Osteoblast (primary cell): ENCODE measurements at regions not wholly inside any gene's neighbourhood (a gene's known extent, or its start where the extent isn't known, plus 50 kb on each side); places are given as distances from the start of the nearest gene placed in this dataset.

Source experiments
- DNase-seq: peaks from one replicate; pipeline ENCODE4 v3.0.0; 2011; ENCODE audit warnings: low spot score, mixed read lengths; ENCODE audit not compliant: insufficient read length; ENCODE audit errors: missing footprints
- H2AFZ ChIP-seq: 2 replicates; pipeline ENCODE4 v1.6.0; 2011; ENCODE audit warnings: mild to moderate bottlenecking, low read length
- H3K27ac ChIP-seq: 2 replicates; pipeline ENCODE4 v1.5.1; 2011; ENCODE audit warnings: mild to moderate bottlenecking, low read depth, low read length, moderate library complexity
- H3K27me3 ChIP-seq: 2 replicates; pipeline ENCODE4 v1.6.0; 2012; ENCODE audit warnings: mild to moderate bottlenecking, control low read depth, inconsistent platforms, low read length, moderate library complexity; ENCODE audit not compliant: insufficient read depth
- H3K36me3 ChIP-seq: 2 replicates; pipeline ENCODE4 v1.5.1; 2011; ENCODE audit warnings: mild to moderate bottlenecking, low read length, control low read depth, moderate library complexity; ENCODE audit not compliant: insufficient read depth
- H3K4me1 ChIP-seq: 2 replicates; pipeline ENCODE4 v1.5.1; 2011; ENCODE audit warnings: mild to moderate bottlenecking, low read length, control low read depth, moderate library complexity; ENCODE audit not compliant: insufficient read depth
- H3K4me2 ChIP-seq: 2 replicates; pipeline ENCODE4 v1.6.0; 2011; ENCODE audit warnings: mild to moderate bottlenecking, low read length; ENCODE audit not compliant: insufficient read depth
- H3K4me3 ChIP-seq: fragments of 200-600 bp; sonication (generic); 3 replicates; pipeline ENCODE4 v1.5.1; 2012; ENCODE audit warnings: mild to moderate bottlenecking, low read length, inconsistent platforms; ENCODE audit not compliant: insufficient read depth
- H3K79me2 ChIP-seq: 2 replicates; pipeline ENCODE4 v1.6.0; 2012; ENCODE audit warnings: mild to moderate bottlenecking, low read length, control low read depth, inconsistent platforms; ENCODE audit not compliant: insufficient read depth
- H3K9me3 ChIP-seq: 2 replicates; pipeline ENCODE4 v1.5.1; 2011; ENCODE audit warnings: low read depth, low read length, control low read depth
- H4K20me1 ChIP-seq: 2 replicates; pipeline ENCODE4 v1.6.0; 2012; ENCODE audit warnings: mild to moderate bottlenecking, low read length, control low read depth; ENCODE audit not compliant: insufficient read depth
- TF ChIP-seq, protein P1 (sequence below): IDR thresholded peaks from 2 replicates; pipeline ENCODE4 v1.5.1; 2011; ENCODE audit warnings: mild to moderate bottlenecking, low read depth, low read length, moderate library complexity; ENCODE audit errors: extremely low read depth

DNA sequence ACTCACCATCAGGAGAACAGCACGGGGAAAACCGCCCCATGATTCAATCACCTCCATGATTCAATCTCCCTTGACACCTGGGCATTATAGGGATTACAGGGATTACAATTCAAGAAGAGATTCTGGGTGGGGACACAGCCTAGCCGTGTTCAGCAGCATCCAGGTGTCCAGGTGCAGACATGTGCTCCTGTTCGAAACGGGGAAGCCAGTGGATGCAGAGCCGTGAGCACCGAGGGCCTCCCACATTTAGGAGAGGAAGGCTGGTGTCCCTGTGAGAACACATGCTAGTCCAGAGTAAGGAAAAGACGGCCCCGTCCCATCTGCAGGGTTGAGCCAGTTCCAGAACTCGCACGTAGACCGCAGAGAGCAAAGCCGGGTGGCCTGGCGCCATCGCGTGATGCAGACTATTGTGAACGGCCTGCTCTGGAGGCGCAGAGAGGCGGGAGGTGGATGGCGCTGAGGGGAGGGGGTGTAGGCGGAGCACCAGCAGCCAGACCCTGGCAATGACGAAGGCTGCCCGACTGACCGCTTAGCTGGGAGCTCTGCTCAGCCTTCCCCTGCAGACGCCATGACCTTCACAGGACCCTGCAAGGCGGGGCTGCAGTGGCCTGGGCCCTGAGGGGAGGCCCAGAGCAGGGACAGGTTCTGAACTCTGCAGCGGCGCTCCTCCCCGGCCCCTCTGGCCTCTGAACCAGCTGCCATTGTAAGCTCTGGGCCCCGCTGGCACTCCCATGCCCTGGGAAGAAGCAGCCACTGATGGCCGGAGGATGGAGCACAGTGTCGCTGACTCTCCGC is 141.6 kb upstream of the TCERG1L start:
- no peak overlapping the region for H2AFZ ChIP-seq

DNA sequence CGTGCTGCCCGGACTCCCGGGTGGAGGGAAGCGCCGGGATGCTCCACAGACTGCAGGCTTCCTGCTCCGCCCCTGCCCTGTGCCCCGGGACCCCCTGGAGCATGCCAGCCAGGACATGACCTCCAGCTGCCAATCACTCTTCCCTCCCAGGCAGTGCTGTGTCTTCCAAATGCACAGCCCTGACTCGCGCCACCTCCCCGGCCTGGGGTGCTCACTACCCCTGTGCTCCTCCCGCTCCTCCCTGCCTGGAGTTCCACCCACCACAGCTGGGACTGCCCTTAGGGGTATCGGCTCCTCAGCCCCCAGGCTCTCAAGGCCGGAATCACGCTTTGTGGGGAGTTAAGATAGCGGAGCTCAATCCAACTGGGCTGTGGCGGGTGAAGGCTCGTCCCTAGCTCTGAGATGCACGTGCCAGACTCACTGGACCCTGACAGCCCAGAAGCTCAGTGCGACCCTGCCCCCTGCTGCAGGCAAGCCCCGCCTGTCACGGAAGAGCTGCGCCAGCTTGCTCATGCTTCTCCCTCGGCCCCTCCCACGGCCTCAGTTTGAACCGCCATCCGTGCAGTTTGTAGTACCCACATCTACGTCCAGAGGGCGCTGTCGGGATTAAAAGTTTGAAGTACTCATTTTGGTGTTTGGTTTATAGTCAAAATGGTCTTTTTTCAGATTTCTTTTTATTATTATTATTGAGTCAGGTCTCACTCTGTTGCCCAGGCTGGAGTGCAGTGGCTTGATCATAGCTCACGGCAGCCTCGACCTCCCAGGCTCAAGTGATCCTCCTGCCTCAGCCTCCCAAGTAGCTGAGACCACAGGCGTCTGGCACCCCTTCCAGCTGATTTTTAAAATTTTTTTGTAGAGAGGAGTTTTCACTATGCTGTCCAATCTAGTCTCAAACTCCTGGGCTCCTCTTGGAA is 142.5 kb upstream of the TCERG1L start:
- TF ChIP-seq, protein P1, sequence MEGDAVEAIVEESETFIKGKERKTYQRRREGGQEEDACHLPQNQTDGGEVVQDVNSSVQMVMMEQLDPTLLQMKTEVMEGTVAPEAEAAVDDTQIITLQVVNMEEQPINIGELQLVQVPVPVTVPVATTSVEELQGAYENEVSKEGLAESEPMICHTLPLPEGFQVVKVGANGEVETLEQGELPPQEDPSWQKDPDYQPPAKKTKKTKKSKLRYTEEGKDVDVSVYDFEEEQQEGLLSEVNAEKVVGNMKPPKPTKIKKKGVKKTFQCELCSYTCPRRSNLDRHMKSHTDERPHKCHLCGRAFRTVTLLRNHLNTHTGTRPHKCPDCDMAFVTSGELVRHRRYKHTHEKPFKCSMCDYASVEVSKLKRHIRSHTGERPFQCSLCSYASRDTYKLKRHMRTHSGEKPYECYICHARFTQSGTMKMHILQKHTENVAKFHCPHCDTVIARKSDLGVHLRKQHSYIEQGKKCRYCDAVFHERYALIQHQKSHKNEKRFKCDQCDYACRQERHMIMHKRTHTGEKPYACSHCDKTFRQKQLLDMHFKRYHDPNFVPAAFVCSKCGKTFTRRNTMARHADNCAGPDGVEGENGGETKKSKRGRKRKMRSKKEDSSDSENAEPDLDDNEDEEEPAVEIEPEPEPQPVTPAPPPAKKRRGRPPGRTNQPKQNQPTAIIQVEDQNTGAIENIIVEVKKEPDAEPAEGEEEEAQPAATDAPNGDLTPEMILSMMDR, result no peak
- Histone ChIP-seq H3K4me2 (no peak overlapping the region), H3K9me3 (peaks cover 2% of the 10 kb centered on the region), H3K4me1 (no peaks in the 10 kb centered on the region), H3K36me3 (no peaks in the 10 kb centered on the region), H3K4me3 (no peak overlapping the region), H4K20me1 (no peaks in the 10 kb centered on the region), H3K79me2 (no peaks in the 10 kb centered on the region), H3K27ac (no peak overlapping the region), H2AFZ (no peak overlapping the region), H3K27me3 (no peaks in the 10 kb centered on the region)
- no peak for DNase-seq

More for the DNA sequence above, 141.6 kb upstream of the TCERG1L start:
- peaks cover 2% of the 10 kb centered on the region for H3K9me3 ChIP-seq
- H4K20me1 ChIP-seq, result no peaks in the 10 kb centered on the region
- H3K27me3 ChIP-seq, result no peaks in the 10 kb centered on the region
- TF ChIP-seq, protein P1, result no peak
- DNase-seq, result no peak
- no peaks in the 10 kb centered on the region for H3K79me2 ChIP-seq
- H3K36me3 ChIP-seq, result no peaks in the 10 kb centered on the region
- no peaks in the 10 kb centered on the region for H3K4me1 ChIP-seq
- no peak overlapping the region for H3K4me3 ChIP-seq
- no peak overlapping the region for H3K27ac ChIP-seq
- H3K4me2 ChIP-seq, result no peak overlapping the region

DNA sequence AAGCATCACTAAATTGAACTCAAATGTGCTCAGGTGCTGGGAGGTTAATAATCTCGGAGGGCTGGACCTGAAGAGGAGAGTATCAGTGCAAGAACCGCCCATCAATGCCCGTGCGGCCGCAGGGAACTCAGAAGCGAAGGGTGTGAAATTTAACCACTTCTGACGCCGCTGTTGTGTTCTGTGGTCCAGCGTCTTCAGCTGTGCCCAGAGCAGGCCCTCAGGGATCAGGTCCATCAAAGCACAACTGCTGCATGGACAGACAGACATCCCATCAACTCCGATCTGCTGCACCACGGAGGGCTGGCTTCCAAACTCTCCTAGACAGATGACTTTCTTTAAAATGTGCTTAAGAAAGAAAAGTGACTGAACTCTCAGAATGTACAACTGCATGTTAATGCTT is 144.9 kb upstream of the TCERG1L start:
- Histone ChIP-seq H3K36me3 (no peaks in the 10 kb centered on the region), H3K4me1 (no peaks in the 10 kb centered on the region), H3K4me3 (no peak overlapping the region), H3K9me3 (peaks cover 2% of the 10 kb centered on the region), H3K27me3 (no peaks in the 10 kb centered on the region), H3K79me2 (no peaks in the 10 kb centered on the region), H3K27ac (no peak overlapping the region), H2AFZ (no peak overlapping the region), H3K4me2 (no peak overlapping the region), H4K20me1 (no peaks in the 10 kb centered on the region)
- TF ChIP-seq, protein P1, result no peak
- no peak for DNase-seq

DNA sequence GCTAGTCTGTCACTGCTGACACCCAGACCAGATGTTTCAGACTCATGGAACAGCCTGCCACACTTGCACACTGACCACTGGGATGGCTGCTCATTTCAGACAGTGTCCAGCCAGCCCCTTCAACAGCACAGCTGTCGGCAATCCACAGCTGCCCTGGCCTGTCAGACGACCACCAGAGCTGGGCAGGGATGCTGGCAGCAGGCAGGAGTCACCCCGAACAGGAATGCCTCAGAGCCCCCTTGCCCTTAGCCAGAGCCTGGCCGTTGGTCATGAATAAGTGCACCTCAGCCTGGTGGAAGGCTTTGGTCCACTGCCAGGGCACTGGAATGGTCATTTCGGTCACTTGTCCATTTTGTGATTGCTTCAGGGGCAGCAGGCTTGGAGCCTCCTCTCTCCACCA is 149.6 kb upstream of the TCERG1L start:
- Histone ChIP-seq H3K27me3 (no peaks in the 10 kb centered on the region), H3K9me3 (peaks cover 2% of the 10 kb centered on the region), H3K4me2 (no peak overlapping the region), H4K20me1 (no peaks in the 10 kb centered on the region), H2AFZ (no peak overlapping the region), H3K4me1 (no peaks in the 10 kb centered on the region), H3K27ac (no peak overlapping the region), H3K4me3 (no peak overlapping the region), H3K79me2 (no peaks in the 10 kb centered on the region), H3K36me3 (no peaks in the 10 kb centered on the region)
- no peak for DNase-seq
- TF ChIP-seq, protein P1, result no peak
